Neural progenitor cell (in vitro differentiated cells): ENCODE measurements at regions not wholly inside any gene's neighbourhood (a gene's known extent, or its start where the extent isn't known, plus 50 kb on each side); places are given as distances from the start of the nearest gene placed in this dataset.

ENCODE experiments used
- DNase-seq: peaks from one replicate; pipeline ENCODE4 v3.0.0-alpha.2; 2016; ENCODE audit warnings: low spot score
- H2AFZ ChIP-seq: fragments of 200-600 bp; sonication (generic); replicated peaks from 2 replicates; pipeline ENCODE4 v1.6.1; 2016; ENCODE audit warnings: antibody characterized with exemption
- H3F3A ChIP-seq: fragments of 200-600 bp; sonication (generic); 2 replicates; pipeline ENCODE4 v1.6.1; 2016; ENCODE audit warnings: antibody characterized with exemption, low read depth
- H3K27ac ChIP-seq: fragments of 200-600 bp; sonication (generic); 2 replicates; pipeline ENCODE4 v1.5.1; 2016; ENCODE audit warnings: mild to moderate bottlenecking
- H3K27me3 ChIP-seq: fragments of 200-600 bp; sonication (generic); 2 replicates; pipeline ENCODE4 v1.6.1; 2016; ENCODE audit warnings: mild to moderate bottlenecking, moderate library complexity
- H3K36me3 ChIP-seq: fragments of 200-600 bp; sonication (generic); 2 replicates; pipeline ENCODE4 v1.5.1; 2016
- H3K4me1 ChIP-seq: fragments of 200-600 bp; sonication (generic); 2 replicates; pipeline ENCODE4 v1.6.1; 2016; ENCODE audit warnings: mixed run types
- H3K4me2 ChIP-seq: fragments of 200-600 bp; sonication (generic); 2 replicates; pipeline ENCODE4 v1.6.1; 2016
- H3K4me3 ChIP-seq: fragments of 200-600 bp; sonication (generic); 2 replicates; pipeline ENCODE4 v1.5.1; 2016
- H3K79me2 ChIP-seq: fragments of 200-600 bp; sonication (generic); 2 replicates; pipeline ENCODE4 v1.6.1; 2016; ENCODE audit warnings: low read depth
- H3K9ac ChIP-seq: fragments of 200-600 bp; sonication (generic); 2 replicates; pipeline ENCODE4 v1.6.1; 2016
- H3K9me3 ChIP-seq: fragments of 200-600 bp; sonication (generic); 2 replicates; pipeline ENCODE4 v1.5.1; 2016; ENCODE audit warnings: low read depth
- H4K20me1 ChIP-seq: fragments of 200-600 bp; sonication (generic); 2 replicates; pipeline ENCODE4 v1.6.1; 2016; ENCODE audit warnings: low read depth
- H3K27ac Mint-ChIP-seq: 3 replicates; pipeline ENCODE4 v1.8.0; 2021; ENCODE audit warnings: mixed read lengths
- H3K27me3 Mint-ChIP-seq: 2 replicates; pipeline ENCODE4 v1.8.0; 2022; ENCODE audit warnings: low read depth, mild to moderate bottlenecking, inconsistent platforms, moderate library complexity, mixed read lengths; ENCODE audit not compliant: insufficient read depth
- H3K36me3 Mint-ChIP-seq: 3 replicates; pipeline ENCODE4 v1.8.0; 2021; ENCODE audit warnings: mixed read lengths
- H3K4me1 Mint-ChIP-seq: 3 replicates; pipeline ENCODE4 v1.8.0; 2021; ENCODE audit warnings: mixed read lengths
- H3K4me3 Mint-ChIP-seq: 3 replicates; pipeline ENCODE4 v1.8.0; 2021; ENCODE audit warnings: mild to moderate bottlenecking, moderate library complexity, mixed read lengths
- H3K9me3 Mint-ChIP-seq: 3 replicates; pipeline ENCODE4 v1.8.0; 2020; ENCODE audit warnings: mixed read lengths
- EZH2 ChIP-seq: fragments of 200-600 bp; sonication (generic); IDR thresholded peaks from 2 replicates; pipeline ENCODE4 v1.6.1; 2017; ENCODE audit warnings: antibody characterized with exemption, mild to moderate bottlenecking, moderate library complexity
- EZH2phosphoT487 ChIP-seq: fragments of 200-600 bp; sonication (generic); IDR thresholded peaks from 2 replicates; pipeline ENCODE4 v1.6.1; 2017; ENCODE audit warnings: antibody characterized with exemption
- TF ChIP-seq, protein P1 (sequence below): fragments of 200-600 bp; sonication (generic); IDR thresholded peaks from 2 replicates; pipeline ENCODE4 v1.5.1; 2017; ENCODE audit warnings: antibody characterized with exemption, mild to moderate bottlenecking

DNA sequence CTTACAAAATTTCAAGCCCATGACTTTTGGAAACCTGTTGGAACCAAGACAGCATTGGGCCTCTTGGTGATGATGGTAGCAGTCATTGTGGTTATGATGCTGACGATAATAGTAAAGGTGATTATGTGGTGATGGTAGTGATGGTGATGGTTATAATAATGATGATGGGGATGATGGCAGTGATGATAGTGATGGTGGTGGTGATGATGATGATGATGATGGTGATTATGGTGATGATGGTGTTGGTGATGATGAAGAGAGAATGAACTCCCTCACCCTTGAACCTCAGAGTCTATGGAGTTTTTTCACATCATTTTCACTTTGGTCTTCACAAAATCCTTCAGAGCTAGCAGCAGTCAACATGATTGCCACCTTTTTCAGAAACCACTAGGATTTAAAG lies 105.3 kb upstream of the ASIC2 start:
- Histone ChIP-seq H3K4me2 (no peak overlapping the region), H3K4me1 (no peaks in the 10 kb centered on the region), H3K36me3 (no peaks in the 10 kb centered on the region), H2AFZ (no peak overlapping the region), H3K9me3 (no peaks in the 10 kb centered on the region), H3K27ac (no peak overlapping the region), H3K27me3 (peaks cover under 1% of the 10 kb centered on the region), H3K9ac (no peak overlapping the region), H3K4me3 (no peak overlapping the region), H4K20me1 (no peaks in the 10 kb centered on the region), H3F3A (no peaks in the 10 kb centered on the region), H3K79me2 (no peaks in the 10 kb centered on the region)
- no peaks in the 10 kb centered on the region for H3K27me3 Mint-ChIP-seq
- H3K27ac Mint-ChIP-seq: no peak overlapping the region
- TF ChIP-seq EZH2phosphoT487 (no peak), EZH2 (no peak)
- TF ChIP-seq, protein P1, sequence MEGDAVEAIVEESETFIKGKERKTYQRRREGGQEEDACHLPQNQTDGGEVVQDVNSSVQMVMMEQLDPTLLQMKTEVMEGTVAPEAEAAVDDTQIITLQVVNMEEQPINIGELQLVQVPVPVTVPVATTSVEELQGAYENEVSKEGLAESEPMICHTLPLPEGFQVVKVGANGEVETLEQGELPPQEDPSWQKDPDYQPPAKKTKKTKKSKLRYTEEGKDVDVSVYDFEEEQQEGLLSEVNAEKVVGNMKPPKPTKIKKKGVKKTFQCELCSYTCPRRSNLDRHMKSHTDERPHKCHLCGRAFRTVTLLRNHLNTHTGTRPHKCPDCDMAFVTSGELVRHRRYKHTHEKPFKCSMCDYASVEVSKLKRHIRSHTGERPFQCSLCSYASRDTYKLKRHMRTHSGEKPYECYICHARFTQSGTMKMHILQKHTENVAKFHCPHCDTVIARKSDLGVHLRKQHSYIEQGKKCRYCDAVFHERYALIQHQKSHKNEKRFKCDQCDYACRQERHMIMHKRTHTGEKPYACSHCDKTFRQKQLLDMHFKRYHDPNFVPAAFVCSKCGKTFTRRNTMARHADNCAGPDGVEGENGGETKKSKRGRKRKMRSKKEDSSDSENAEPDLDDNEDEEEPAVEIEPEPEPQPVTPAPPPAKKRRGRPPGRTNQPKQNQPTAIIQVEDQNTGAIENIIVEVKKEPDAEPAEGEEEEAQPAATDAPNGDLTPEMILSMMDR: no peak
- no peaks in the 10 kb centered on the region for H3K9me3 Mint-ChIP-seq
- no peak for DNase-seq
- H3K36me3 Mint-ChIP-seq: no peaks in the 10 kb centered on the region
- H3K4me1 Mint-ChIP-seq: no peaks in the 10 kb centered on the region
- no peak overlapping the region for H3K4me3 Mint-ChIP-seq

DNA sequence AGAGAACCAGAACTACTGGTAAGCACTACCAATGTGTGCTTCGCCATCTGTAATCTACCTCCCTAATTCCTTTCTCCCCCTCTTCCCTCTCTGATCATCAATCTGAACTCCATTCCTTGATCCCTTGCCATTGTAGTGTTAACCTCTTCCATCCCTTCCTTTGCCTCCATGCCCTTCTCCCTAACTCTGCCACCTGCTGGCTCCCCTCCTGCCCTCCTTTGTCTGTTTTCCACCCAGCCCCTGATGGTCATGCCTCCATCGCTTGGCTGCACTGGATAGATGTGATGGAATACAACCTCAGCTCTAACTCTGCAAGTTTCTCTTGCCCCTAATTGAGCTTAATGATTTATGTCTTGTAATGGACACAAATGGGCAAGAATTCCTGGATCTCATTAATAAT lies 108.2 kb upstream of the ASIC2 start:
- Mint-ChIP-seq H3K4me3 (no peak overlapping the region), H3K27ac (no peak overlapping the region), H3K27me3 (no peaks in the 10 kb centered on the region), H3K36me3 (no peaks in the 10 kb centered on the region), H3K4me1 (no peaks in the 10 kb centered on the region), H3K9me3 (no peaks in the 10 kb centered on the region)
- Histone ChIP-seq H2AFZ (no peak overlapping the region), H3K79me2 (no peaks in the 10 kb centered on the region), H3K36me3 (no peaks in the 10 kb centered on the region), H3K4me2 (no peak overlapping the region), H3K9me3 (no peaks in the 10 kb centered on the region), H4K20me1 (no peaks in the 10 kb centered on the region), H3K27ac (no peak overlapping the region), H3K27me3 (peaks cover 4% of the 10 kb centered on the region), H3K4me3 (no peak overlapping the region), H3K4me1 (no peaks in the 10 kb centered on the region), H3F3A (no peaks in the 10 kb centered on the region), H3K9ac (no peak overlapping the region)
- DNase-seq: no peak
- TF ChIP-seq, protein P1: no peak
- TF ChIP-seq EZH2phosphoT487 (no peak), EZH2 (no peak)

DNA sequence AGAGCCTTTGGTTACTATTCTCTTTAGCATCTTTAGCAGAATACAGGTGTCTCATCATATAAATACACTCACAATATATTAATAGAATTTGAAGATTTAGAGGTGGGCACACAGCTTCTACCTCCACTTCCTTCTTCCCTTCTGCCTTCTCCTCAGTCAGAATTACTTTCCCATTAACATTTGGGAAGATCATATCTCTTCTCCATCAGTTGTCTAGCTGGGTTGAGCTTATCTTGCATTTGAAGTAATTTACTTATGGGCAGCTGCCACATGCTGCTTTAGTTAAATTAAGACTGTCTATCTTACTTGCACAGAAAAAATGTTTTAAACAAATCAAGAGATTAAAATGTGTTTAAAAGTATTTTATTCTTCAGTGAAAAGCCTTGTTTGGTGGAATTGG lies 110.1 kb upstream of the ASIC2 start:
- H3K4me1 Mint-ChIP-seq: no peaks in the 10 kb centered on the region
- Histone ChIP-seq H3K79me2 (no peaks in the 10 kb centered on the region), H3K9ac (no peak overlapping the region), H3K4me1 (no peaks in the 10 kb centered on the region), H3K4me3 (no peak overlapping the region), H3K36me3 (no peaks in the 10 kb centered on the region), H2AFZ (no peak overlapping the region), H4K20me1 (no peaks in the 10 kb centered on the region), H3K27me3 (peaks cover 4% of the 10 kb centered on the region), H3K4me2 (no peak overlapping the region), H3F3A (no peaks in the 10 kb centered on the region), H3K27ac (no peak overlapping the region), H3K9me3 (no peaks in the 10 kb centered on the region)
- no peak overlapping the region for H3K27ac Mint-ChIP-seq
- no peaks in the 10 kb centered on the region for H3K9me3 Mint-ChIP-seq
- TF ChIP-seq, protein P1: no peak
- TF ChIP-seq EZH2phosphoT487: no peak
- TF ChIP-seq EZH2: no peak
- no peaks in the 10 kb centered on the region for H3K36me3 Mint-ChIP-seq
- DNase-seq: no peak
- H3K4me3 Mint-ChIP-seq: no peak overlapping the region
- H3K27me3 Mint-ChIP-seq: no peaks in the 10 kb centered on the region
